ENCODE measurements at regions not wholly inside any gene's neighbourhood (a gene's known extent, or its start where the extent isn't known, plus 50 kb on each side); places are given as distances from the start of the nearest gene placed in this dataset.

DNA sequence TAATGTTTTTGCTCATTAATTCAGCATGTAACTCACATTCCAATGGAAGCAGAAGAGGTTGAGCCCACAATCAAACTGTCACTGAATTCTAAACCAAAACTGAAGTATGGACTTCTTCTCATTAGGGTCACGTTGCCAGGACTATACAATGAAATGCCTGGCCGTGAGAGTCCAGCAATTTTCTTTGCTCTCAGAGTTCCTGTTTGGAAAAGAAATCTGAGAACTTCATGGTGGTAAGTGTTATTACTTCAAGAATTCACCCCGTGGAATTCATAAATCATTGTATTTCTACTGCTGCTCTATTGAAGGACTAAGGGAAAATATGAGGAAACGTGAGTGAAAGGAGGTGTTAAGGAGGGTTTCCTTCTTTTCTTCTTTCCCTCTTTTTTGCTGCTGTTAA, 441.8 kb upstream of the AKR1E2 start:
- H3K4me2 ChIP-seq (ENCODE audit: low read length), result peak overlapping the region; percentile 57
- H3K4me3 ChIP-seq (ENCODE audit: insufficient read depth, low read depth, low read length), result no peak overlapping the region
- H3K36me3 ChIP-seq (ENCODE audit: insufficient read depth, low read length), result no peaks in the 10 kb centered on the region
- no peak overlapping the region for H3K4me3 Mint-ChIP-seq (ENCODE audit: unreplicated experiment)
- no peak overlapping the region for H3K27ac ChIP-seq (ENCODE audit: low read depth, low read length)
- H3K4me1 ChIP-seq (ENCODE audit: insufficient read depth, low read length), result peaks cover 6% of the 10 kb centered on the region
- no peaks in the 10 kb centered on the region for H3K9me3 ChIP-seq (ENCODE audit: insufficient read depth, low read depth, low read length)
- TF ChIP-seq, protein P1, sequence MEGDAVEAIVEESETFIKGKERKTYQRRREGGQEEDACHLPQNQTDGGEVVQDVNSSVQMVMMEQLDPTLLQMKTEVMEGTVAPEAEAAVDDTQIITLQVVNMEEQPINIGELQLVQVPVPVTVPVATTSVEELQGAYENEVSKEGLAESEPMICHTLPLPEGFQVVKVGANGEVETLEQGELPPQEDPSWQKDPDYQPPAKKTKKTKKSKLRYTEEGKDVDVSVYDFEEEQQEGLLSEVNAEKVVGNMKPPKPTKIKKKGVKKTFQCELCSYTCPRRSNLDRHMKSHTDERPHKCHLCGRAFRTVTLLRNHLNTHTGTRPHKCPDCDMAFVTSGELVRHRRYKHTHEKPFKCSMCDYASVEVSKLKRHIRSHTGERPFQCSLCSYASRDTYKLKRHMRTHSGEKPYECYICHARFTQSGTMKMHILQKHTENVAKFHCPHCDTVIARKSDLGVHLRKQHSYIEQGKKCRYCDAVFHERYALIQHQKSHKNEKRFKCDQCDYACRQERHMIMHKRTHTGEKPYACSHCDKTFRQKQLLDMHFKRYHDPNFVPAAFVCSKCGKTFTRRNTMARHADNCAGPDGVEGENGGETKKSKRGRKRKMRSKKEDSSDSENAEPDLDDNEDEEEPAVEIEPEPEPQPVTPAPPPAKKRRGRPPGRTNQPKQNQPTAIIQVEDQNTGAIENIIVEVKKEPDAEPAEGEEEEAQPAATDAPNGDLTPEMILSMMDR (IDR thresholded peaks at IDR 0.05; ENCODE audit: insufficient read depth, low read depth, low read length), result no peak
- no peak for TF ChIP-seq EZH2 (IDR thresholded peaks at IDR 0.05; ENCODE audit: insufficient read depth, low read length)
- peaks cover 14% of the 10 kb centered on the region for H3K4me1 Mint-ChIP-seq (ENCODE audit: low read depth, unreplicated experiment)
- H3K27me3 Mint-ChIP-seq (ENCODE audit: low read depth, unreplicated experiment), result no peaks in the 10 kb centered on the region
- H3K9me3 Mint-ChIP-seq (ENCODE audit: unreplicated experiment), result no peaks in the 10 kb centered on the region
- FAIRE-seq, result peak; percentile 26
- peak overlapping the region; percentile 25 for H3K9ac ChIP-seq (ENCODE audit: low read length)
- no peak overlapping the region for H3K27ac Mint-ChIP-seq (ENCODE audit: unreplicated experiment)
- H4K20me1 ChIP-seq (ENCODE audit: insufficient read depth, low read length), result no peaks in the 10 kb centered on the region
- DNase-seq (ENCODE audit: low read depth), result peak; percentile 69
- no peaks in the 10 kb centered on the region for H3K27me3 ChIP-seq (ENCODE audit: insufficient read depth, low read length)
- no peaks in the 10 kb centered on the region for H3K36me3 Mint-ChIP-seq (ENCODE audit: low read depth, unreplicated experiment)
- H3K79me2 ChIP-seq (ENCODE audit: insufficient read depth, low read length), result no peaks in the 10 kb centered on the region
- H2AFZ ChIP-seq (ENCODE audit: low read depth, low read length), result peak overlapping the region; percentile 60

GRCh38 chr10:4383651-4384098, 442.3 kb upstream of the AKR1E2 start:
- DNase-seq (ENCODE audit: low read depth) (peak; percentile 4), FAIRE-seq (peak; percentile 73)
- Mint-ChIP-seq H3K9me3 (ENCODE audit: unreplicated experiment) (no peaks in the 10 kb centered on the region), H3K36me3 (ENCODE audit: low read depth, unreplicated experiment) (no peaks in the 10 kb centered on the region), H3K27me3 (ENCODE audit: low read depth, unreplicated experiment) (no peaks in the 10 kb centered on the region), H3K4me3 (ENCODE audit: unreplicated experiment) (no peak overlapping the region), H3K4me1 (ENCODE audit: low read depth, unreplicated experiment) (peaks cover 14% of the 10 kb centered on the region), H3K27ac (ENCODE audit: unreplicated experiment) (peak overlapping the region; percentile 67)
- TF ChIP-seq, protein P1 (IDR thresholded peaks at IDR 0.05; ENCODE audit: insufficient read depth, low read depth, low read length), result no peak
- TF ChIP-seq EZH2 (IDR thresholded peaks at IDR 0.05; ENCODE audit: insufficient read depth, low read length), result no peak
- H3K4me1 ChIP-seq (ENCODE audit: insufficient read depth, low read length), result peaks cover 6% of the 10 kb centered on the region
- H3K9me3 ChIP-seq (ENCODE audit: insufficient read depth, low read depth, low read length), result no peaks in the 10 kb centered on the region
- H3K36me3 ChIP-seq (ENCODE audit: insufficient read depth, low read length), result no peaks in the 10 kb centered on the region
- no peaks in the 10 kb centered on the region for H3K27me3 ChIP-seq (ENCODE audit: insufficient read depth, low read length)
- no peaks in the 10 kb centered on the region for H4K20me1 ChIP-seq (ENCODE audit: insufficient read depth, low read length)
- H2AFZ ChIP-seq (ENCODE audit: low read depth, low read length), result peak overlapping the region; percentile 60
- peak overlapping the region; percentile 25 for H3K9ac ChIP-seq (ENCODE audit: low read length)
- no peak overlapping the region for H3K4me3 ChIP-seq (ENCODE audit: insufficient read depth, low read depth, low read length)
- H3K27ac ChIP-seq (ENCODE audit: low read depth, low read length), result no peak overlapping the region
- peak overlapping the region; percentile 57 for H3K4me2 ChIP-seq (ENCODE audit: low read length)
- no peaks in the 10 kb centered on the region for H3K79me2 ChIP-seq (ENCODE audit: insufficient read depth, low read length)

GRCh38 chr10:4382811-4383210, 443.2 kb upstream of the AKR1E2 start:
- no peak overlapping the region for H2AFZ ChIP-seq (ENCODE audit: low read depth, low read length)
- H3K4me1 ChIP-seq (ENCODE audit: insufficient read depth, low read length), result peaks cover 6% of the 10 kb centered on the region
- H3K79me2 ChIP-seq (ENCODE audit: insufficient read depth, low read length), result no peaks in the 10 kb centered on the region
- no peak for FAIRE-seq
- H3K27ac ChIP-seq (ENCODE audit: low read depth, low read length), result no peak overlapping the region
- H3K27me3 ChIP-seq (ENCODE audit: insufficient read depth, low read length), result no peaks in the 10 kb centered on the region
- no peak overlapping the region for H3K9ac ChIP-seq (ENCODE audit: low read length)
- TF ChIP-seq, protein P1 (IDR thresholded peaks at IDR 0.05; ENCODE audit: insufficient read depth, low read depth, low read length), result no peak
- TF ChIP-seq EZH2 (IDR thresholded peaks at IDR 0.05; ENCODE audit: insufficient read depth, low read length), result no peak
- no peak overlapping the region for H3K4me2 ChIP-seq (ENCODE audit: low read length)
- Mint-ChIP-seq H3K27me3 (ENCODE audit: low read depth, unreplicated experiment) (no peaks in the 10 kb centered on the region), H3K4me3 (ENCODE audit: unreplicated experiment) (no peak overlapping the region), H3K4me1 (ENCODE audit: low read depth, unreplicated experiment) (peaks cover 14% of the 10 kb centered on the region), H3K36me3 (ENCODE audit: low read depth, unreplicated experiment) (no peaks in the 10 kb centered on the region), H3K9me3 (ENCODE audit: unreplicated experiment) (no peaks in the 10 kb centered on the region), H3K27ac (ENCODE audit: unreplicated experiment) (no peak overlapping the region)
- no peaks in the 10 kb centered on the region for H4K20me1 ChIP-seq (ENCODE audit: insufficient read depth, low read length)
- no peak for DNase-seq (ENCODE audit: low read depth)
- no peaks in the 10 kb centered on the region for H3K36me3 ChIP-seq (ENCODE audit: insufficient read depth, low read length)
- no peak overlapping the region for H3K4me3 ChIP-seq (ENCODE audit: insufficient read depth, low read depth, low read length)
- H3K9me3 ChIP-seq (ENCODE audit: insufficient read depth, low read depth, low read length), result no peaks in the 10 kb centered on the region
